Trophoblast cell (in vitro differentiated cells and primary cell): ENCODE measurements at regions not wholly inside any gene's neighbourhood (a gene's known extent, or its start where the extent isn't known, plus 50 kb on each side); places are given as distances from the start of the nearest gene placed in this dataset.

Experiments
- DNase-seq, 2 donors: peaks; one replicate each; pipeline ENCODE4 v3.0.0-alpha.2; 2016
- H2AFZ ChIP-seq: 2 replicates; pipeline ENCODE4 v1.6.1; 2013; ENCODE audit warnings: low read length, moderate library complexity, mild to moderate bottlenecking; ENCODE audit not compliant: insufficient read depth, poor library complexity
- H2AK5ac ChIP-seq: 2 replicates; pipeline ENCODE4 v1.6.1; 2013; ENCODE audit warnings: mild to moderate bottlenecking, low read length
- H2BK120ac ChIP-seq: 2 replicates; pipeline ENCODE4 v1.6.1; 2013; ENCODE audit warnings: low read length, mild to moderate bottlenecking, moderate library complexity; ENCODE audit not compliant: insufficient read depth, poor library complexity
- H2BK12ac ChIP-seq: 2 replicates; pipeline ENCODE4 v1.6.1; 2013; ENCODE audit warnings: mild to moderate bottlenecking, low read length, moderate library complexity
- H2BK5ac ChIP-seq: 2 replicates; pipeline ENCODE4 v1.6.1; 2013; ENCODE audit warnings: low read length, low read depth, moderate library complexity, mild to moderate bottlenecking; ENCODE audit not compliant: poor library complexity
- H3K14ac ChIP-seq: 2 replicates; pipeline ENCODE4 v1.6.1; 2013; ENCODE audit warnings: mild to moderate bottlenecking, low read length
- H3K18ac ChIP-seq: 2 replicates; pipeline ENCODE4 v1.6.1; 2013; ENCODE audit warnings: mild to moderate bottlenecking, low read length
- H3K23ac ChIP-seq: 2 replicates; pipeline ENCODE4 v1.6.1; 2013; ENCODE audit warnings: low read length
- H3K27ac ChIP-seq: 2 replicates; pipeline ENCODE4 v1.5.1; 2013; ENCODE audit warnings: low read depth, mild to moderate bottlenecking, inconsistent platforms, low read length, moderate library complexity
- H3K27me3 ChIP-seq: 2 replicates; pipeline ENCODE4 v1.6.1; 2013; ENCODE audit warnings: inconsistent platforms, mild to moderate bottlenecking, low read length, moderate library complexity; ENCODE audit not compliant: insufficient read depth
- H3K36me3 ChIP-seq, 2 experiments: 1 replicate in 1 of 2; 2 replicates in 1 of 2; pipeline ENCODE4 v1.6.1; 2013; ENCODE audit warnings: low read length in 2 of 2, mild to moderate bottlenecking in 2 of 2, moderate library complexity in 1 of 2; ENCODE audit not compliant: insufficient read depth in 2 of 2, control insufficient read depth in 1 of 2
- H3K4ac ChIP-seq: 2 replicates; pipeline ENCODE4 v1.6.1; 2013; ENCODE audit warnings: low read depth, mild to moderate bottlenecking, low read length, moderate library complexity
- H3K4me1 ChIP-seq, 2 experiments: 1 replicate in 1 of 2; 2 replicates in 1 of 2; pipeline ENCODE4 v1.6.1; 2013; ENCODE audit warnings: low read length in 2 of 2, mild to moderate bottlenecking in 2 of 2, moderate library complexity in 1 of 2; ENCODE audit not compliant: insufficient read depth in 2 of 2, control insufficient read depth in 1 of 2
- H3K4me2 ChIP-seq: 2 replicates; pipeline ENCODE4 v1.6.1; 2013; ENCODE audit warnings: inconsistent platforms, mild to moderate bottlenecking, low read length, moderate library complexity
- H3K4me3 ChIP-seq: 2 replicates; pipeline ENCODE4 v1.5.1; 2013; ENCODE audit warnings: mild to moderate bottlenecking, low read depth, low read length, inconsistent platforms
- H3K79me1 ChIP-seq: one replicate; pipeline ENCODE4 v1.6.1; 2013; ENCODE audit warnings: low read length
- H3K79me2 ChIP-seq: 2 replicates; pipeline ENCODE4 v1.6.1; 2013; ENCODE audit warnings: low read length, mild to moderate bottlenecking; ENCODE audit not compliant: control insufficient read depth, insufficient read depth, poor library complexity
- H3K9ac ChIP-seq: 2 replicates; pipeline ENCODE4 v1.6.1; 2013; ENCODE audit warnings: mild to moderate bottlenecking, low read length
- H3K9me3 ChIP-seq: 2 replicates; pipeline ENCODE4 v1.6.1; 2013; ENCODE audit warnings: low read depth, mild to moderate bottlenecking, control low read depth, inconsistent platforms, low read length; ENCODE audit not compliant: insufficient read depth
- H4K12ac ChIP-seq: 2 replicates; pipeline ENCODE4 v1.6.1; 2013; ENCODE audit warnings: low read depth, mild to moderate bottlenecking, low read length, moderate library complexity
- H4K8ac ChIP-seq: 2 replicates; pipeline ENCODE4 v1.6.1; 2013; ENCODE audit warnings: low read depth, mild to moderate bottlenecking, low read length, moderate library complexity
- H4K91ac ChIP-seq: one replicate; pipeline ENCODE4 v1.6.1; 2013; ENCODE audit warnings: low read depth, mild to moderate bottlenecking, low read length, moderate library complexity
- WGBS: extraction: QIAGEN DNeasy Blood & Tissue Kit; methylation state at CpG from one replicate; pipeline ENCODE4 v1.1.7; 2013; ENCODE audit warnings: missing lambda C conversion rate; ENCODE audit not compliant: insufficient read length, insufficient coverage; ENCODE audit errors: extremely low coverage; 5-methylcytosine and 5-hydroxymethylcytosine counted together

- no peak for DNase-seq
- Histone ChIP-seq H3K9me3 (no peaks in the 10 kb centered on the region), H3K27ac (no peak overlapping the region), H3K4me2 (no peak overlapping the region), H2AK5ac (no peak overlapping the region), H3K4ac (no peak overlapping the region), H3K27me3 (no peaks in the 10 kb centered on the region), H2BK120ac (no peak overlapping the region), H2AFZ (no peak overlapping the region), H4K91ac (no peak overlapping the region), H4K8ac (no peak overlapping the region), H4K12ac (no peak overlapping the region), H3K79me1 (no peaks in the 10 kb centered on the region), H3K9ac (no peak overlapping the region), H3K14ac (no peak overlapping the region), H3K23ac (no peak overlapping the region), H3K4me1 (peaks cover 0 to under 1% of the 10 kb centered on the region in 2 experiments), H2BK5ac (no peak overlapping the region), H3K18ac (no peak overlapping the region), H3K79me2 (no peaks in the 10 kb centered on the region), H2BK12ac (no peak overlapping the region), H3K36me3 (no peaks in the 10 kb centered on the region), H3K4me3 (no peak overlapping the region)
- WGBS, result no CpG with 5 or more reads among the region's 1 CpG
Observed at GRCh38 chr20:10807013-10807412, 133.2 kb upstream of the JAG1 start.

- no CpG with 5 or more reads among the region's 10 CpGs for WGBS
Observed at GRCh38 chr20:10812759-10813327, 139.0 kb upstream of the JAG1 start.

GRCh38 chr20:10823585-10823984 lies 149.8 kb upstream of the JAG1 start:
- Histone ChIP-seq H3K9me3 (no peaks in the 10 kb centered on the region), H3K4me1 (no peaks in the 10 kb centered on the region), H2BK12ac (no peak overlapping the region), H4K91ac (no peak overlapping the region), H3K4me2 (no peak overlapping the region), H3K79me2 (no peaks in the 10 kb centered on the region), H4K12ac (no peak overlapping the region), H4K8ac (no peak overlapping the region), H3K27me3 (no peaks in the 10 kb centered on the region), H3K4me3 (no peak overlapping the region), H3K79me1 (no peaks in the 10 kb centered on the region), H2BK120ac (no peak overlapping the region), H3K36me3 (no peaks in the 10 kb centered on the region), H2AK5ac (no peak overlapping the region), H2BK5ac (no peak overlapping the region), H3K9ac (no peak overlapping the region), H3K27ac (no peak overlapping the region), H3K23ac (no peak overlapping the region), H3K18ac (no peak overlapping the region), H2AFZ (no peak overlapping the region), H3K4ac (no peak overlapping the region), H3K14ac (no peak overlapping the region)
- no peak for DNase-seq
- no CpG with 5 or more reads among the region's 3 CpGs for WGBS

More at GRCh38 chr20:10812759-10813327, 139.0 kb upstream of the JAG1 start:
- H3K4me1 ChIP-seq, result no peaks in the 10 kb centered on the region
- no peak overlapping the region for H2AK5ac ChIP-seq
- no peak overlapping the region for H2BK5ac ChIP-seq
- no peaks in the 10 kb centered on the region for H3K36me3 ChIP-seq
- no peak overlapping the region for H4K8ac ChIP-seq
- no peaks in the 10 kb centered on the region for H3K27me3 ChIP-seq
- no peak overlapping the region for H3K18ac ChIP-seq
- no peaks in the 10 kb centered on the region for H3K9me3 ChIP-seq
- H4K91ac ChIP-seq, result no peak overlapping the region
- no peak overlapping the region for H3K9ac ChIP-seq
- H3K23ac ChIP-seq, result no peak overlapping the region
- H4K12ac ChIP-seq, result no peak overlapping the region
- no peaks in the 10 kb centered on the region for H3K79me1 ChIP-seq
- H2AFZ ChIP-seq, result no peak overlapping the region
- no peak overlapping the region for H3K27ac ChIP-seq
- no peak overlapping the region for H3K4me2 ChIP-seq
- no peaks in the 10 kb centered on the region for H3K79me2 ChIP-seq
- H3K4me3 ChIP-seq, result no peak overlapping the region
- no peak overlapping the region for H3K14ac ChIP-seq
- no peak for DNase-seq
- H2BK12ac ChIP-seq, result no peak overlapping the region
- no peak overlapping the region for H3K4ac ChIP-seq
- H2BK120ac ChIP-seq, result no peak overlapping the region

- Histone ChIP-seq H2AFZ (no peak overlapping the region), H3K4me3 (no peak overlapping the region), H4K91ac (no peak overlapping the region), H3K23ac (no peak overlapping the region), H4K12ac (no peak overlapping the region), H3K4me2 (no peak overlapping the region), H2AK5ac (no peak overlapping the region), H4K8ac (no peak overlapping the region), H3K27ac (no peak overlapping the region), H2BK12ac (no peak overlapping the region), H3K9ac (no peak overlapping the region), H2BK5ac (no peak overlapping the region), H3K79me1 (no peaks in the 10 kb centered on the region), H2BK120ac (no peak overlapping the region), H3K79me2 (no peaks in the 10 kb centered on the region), H3K27me3 (no peaks in the 10 kb centered on the region), H3K4ac (no peak overlapping the region), H3K14ac (no peak overlapping the region), H3K36me3 (no peaks in the 10 kb centered on the region), H3K9me3 (no peaks in the 10 kb centered on the region), H3K4me1 (no peaks in the 10 kb centered on the region), H3K18ac (no peak overlapping the region)
- WGBS, result no CpG with 5 or more reads among the region's 11 CpGs
- peak in 1 of 2 donors; percentile 17 for DNase-seq
Observed at GRCh38 chr20:10824750-10825500, 151.1 kb upstream of the JAG1 start.
